ENCODE measurements at regions not wholly inside any gene's neighbourhood (a gene's known extent, or its start where the extent isn't known, plus 50 kb on each side); places are given as distances from the start of the nearest gene placed in this dataset.

GRCh38 chr21:27831816-27832569 lies 865.1 kb upstream of the ADAMTS5 start:
- no peak for TF ChIP-seq CTCF (IDR thresholded peaks at IDR 0.05; ENCODE audit: insufficient read depth, low read length, poor library complexity, severe bottlenecking)
- TF ChIP-seq EZH2phosphoT487 (conservative IDR thresholded peaks at IDR 0.05; ENCODE audit: low read length) = no peak
